OCI-LY7 (cell line): ENCODE measurements at regions not wholly inside any gene's neighbourhood (a gene's known extent, or its start where the extent isn't known, plus 50 kb on each side); places are given as distances from the start of the nearest gene placed in this dataset.

Experiments
- BruUV-seq: library from RNA; stranded (reverse); fragments of 400-500 nt; replicated peaks from 2 replicates; lab custom pipeline; 2021; lab: Mats Ljungman, UMichigan
- CTCF ChIA-PET: fragments of 300-600 bp; sonication (Branson Sonifier 250); formaldehyde crosslinking; loops from one replicate; lab custom pipeline; 2022; ENCODE audit warnings: antibody characterized with exemption; ENCODE audit not compliant: unreplicated experiment; lab: Charles Lee
- POLR2A ChIA-PET: fragments of 300-600 bp; sonication (Branson Sonifier 250); formaldehyde crosslinking; loops from one replicate; lab custom pipeline; 2022; ENCODE audit warnings: antibody characterized with exemption; lab: Charles Lee
- DNase-seq: peaks from one replicate; pipeline ENCODE4 v3.0.0-alpha.2; 2015; ENCODE audit warnings: low spot score
- H2AFZ ChIP-seq: fragments of 200-600 bp; sonication (generic), shearing (Covaris generic); 2 replicates; pipeline ENCODE4 v1.6.1; 2014; ENCODE audit warnings: mild to moderate bottlenecking, antibody characterized with exemption, low read length, moderate library complexity
- H3K27ac ChIP-seq: fragments of 200-600 bp; sonication (generic); 2 replicates; pipeline ENCODE4 v1.5.1; 2014; ENCODE audit warnings: mixed run types, low read depth, mild to moderate bottlenecking, moderate library complexity, low read length, inconsistent platforms; ENCODE audit not compliant: poor library complexity, severe bottlenecking
- H3K36me3 ChIP-seq: fragments of 200-600 bp; sonication (generic); 2 replicates; pipeline ENCODE4 v1.6.1; 2014; ENCODE audit warnings: mild to moderate bottlenecking, antibody characterized with exemption, low read length, moderate library complexity, mixed read lengths; ENCODE audit not compliant: insufficient read depth
- H3K4me1 ChIP-seq: fragments of 200-600 bp; sonication (generic); 2 replicates; pipeline ENCODE4 v1.5.1; 2014; ENCODE audit warnings: mild to moderate bottlenecking, low read length; ENCODE audit not compliant: insufficient read depth, poor library complexity, severe bottlenecking
- H3K4me2 ChIP-seq: fragments of 200-600 bp; sonication (generic); 2 replicates; pipeline ENCODE4 v1.6.1; 2014; ENCODE audit warnings: mild to moderate bottlenecking, low read length
- H3K4me3 ChIP-seq: fragments of 200-600 bp; sonication (generic); 2 replicates; pipeline ENCODE4 v1.5.1; 2014; ENCODE audit warnings: mild to moderate bottlenecking, low read depth, low read length; ENCODE audit not compliant: poor library complexity, severe bottlenecking
- H3K79me2 ChIP-seq: fragments of 200-600 bp; sonication (generic); 2 replicates; pipeline ENCODE4 v1.6.1; 2016; ENCODE audit warnings: low read depth, mild to moderate bottlenecking, low read length, moderate library complexity, mixed read lengths; ENCODE audit not compliant: insufficient read depth
- H3K9me2 ChIP-seq: fragments of 200-600 bp; sonication (generic); 2 replicates; pipeline ENCODE4 v1.6.1; 2016; ENCODE audit warnings: mild to moderate bottlenecking, low read length, mixed read lengths; ENCODE audit not compliant: insufficient read depth
- H3K9me3 ChIP-seq: fragments of 200-600 bp; sonication (generic); 2 replicates; pipeline ENCODE4 v1.6.1; 2014; ENCODE audit warnings: mild to moderate bottlenecking, mixed run types, low read length, mixed read lengths
- H4K20me1 ChIP-seq: fragments of 200-600 bp; sonication (generic); 2 replicates; pipeline ENCODE4 v1.6.1; 2014; ENCODE audit warnings: mild to moderate bottlenecking, antibody characterized with exemption, low read length, moderate library complexity, mixed read lengths; ENCODE audit not compliant: insufficient read depth
- EZH2phosphoT487 ChIP-seq: fragments of 200-600 bp; sonication (generic); IDR thresholded peaks from 2 replicates; pipeline ENCODE4 v1.6.1; 2018; ENCODE audit warnings: low read depth, borderline replicate concordance, mild to moderate bottlenecking, mixed run types, antibody characterized with exemption, low read length, moderate library complexity, mixed read lengths
- intact Hi-C: fragments of 100-400 bp; cut with micrococcal nuclease; formaldehyde crosslinking; loops from one replicate; pipeline ENCODE4 v1.10.0; 2022; ENCODE audit not compliant: unreplicated experiment
- TF ChIP-seq, protein P1 (sequence below): fragments of 200-600 bp; sonication (generic); conservative IDR thresholded peaks from 2 replicates; pipeline ENCODE4 v1.5.1; 2014; ENCODE audit warnings: mild to moderate bottlenecking, antibody characterized with exemption, low read length, moderate library complexity, mixed read lengths

DNA sequence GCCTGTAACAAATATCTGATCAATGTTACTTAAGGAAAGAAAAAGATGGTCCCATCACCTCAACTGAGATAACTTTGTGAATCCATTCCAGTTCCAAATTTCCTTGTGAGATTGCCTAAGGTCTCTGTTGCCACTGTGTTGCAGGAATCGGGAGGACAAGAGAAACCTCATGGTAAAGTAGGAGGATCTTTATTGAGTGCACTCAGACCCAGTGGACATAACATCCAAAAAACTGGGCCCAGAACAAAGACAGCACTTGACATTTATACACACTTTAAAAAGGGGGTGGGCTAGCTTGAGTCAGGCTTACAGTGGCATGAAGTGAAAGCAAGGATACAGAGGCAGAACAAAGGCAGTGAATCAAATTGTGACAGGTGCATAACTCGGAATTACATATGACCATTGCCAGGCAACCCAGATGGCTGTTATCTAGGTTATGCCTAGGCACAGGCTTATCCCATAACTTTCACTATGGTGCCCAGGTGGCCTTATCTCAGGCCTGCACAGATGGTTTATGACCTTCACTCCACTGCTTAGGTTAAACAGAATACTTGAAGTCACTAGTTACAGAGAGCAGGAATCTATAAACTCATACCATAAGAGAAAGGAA, 459.4 kb upstream of the PCDH20 start:
- BruUV-seq, result no TSS peak
- Histone ChIP-seq H3K79me2 (no peaks in the 10 kb centered on the region), H3K9me2 (no peaks in the 10 kb centered on the region), H2AFZ (no peak overlapping the region), H3K9me3 (no peaks in the 10 kb centered on the region), H3K4me1 (no peaks in the 10 kb centered on the region), H3K36me3 (no peaks in the 10 kb centered on the region), H3K4me2 (no peak overlapping the region), H4K20me1 (no peaks in the 10 kb centered on the region), H3K4me3 (no peak overlapping the region), H3K27ac (no peak overlapping the region)
- POLR2A ChIA-PET, result no interaction called here
- TF ChIP-seq EZH2phosphoT487, result no peak
- TF ChIP-seq, protein P1, sequence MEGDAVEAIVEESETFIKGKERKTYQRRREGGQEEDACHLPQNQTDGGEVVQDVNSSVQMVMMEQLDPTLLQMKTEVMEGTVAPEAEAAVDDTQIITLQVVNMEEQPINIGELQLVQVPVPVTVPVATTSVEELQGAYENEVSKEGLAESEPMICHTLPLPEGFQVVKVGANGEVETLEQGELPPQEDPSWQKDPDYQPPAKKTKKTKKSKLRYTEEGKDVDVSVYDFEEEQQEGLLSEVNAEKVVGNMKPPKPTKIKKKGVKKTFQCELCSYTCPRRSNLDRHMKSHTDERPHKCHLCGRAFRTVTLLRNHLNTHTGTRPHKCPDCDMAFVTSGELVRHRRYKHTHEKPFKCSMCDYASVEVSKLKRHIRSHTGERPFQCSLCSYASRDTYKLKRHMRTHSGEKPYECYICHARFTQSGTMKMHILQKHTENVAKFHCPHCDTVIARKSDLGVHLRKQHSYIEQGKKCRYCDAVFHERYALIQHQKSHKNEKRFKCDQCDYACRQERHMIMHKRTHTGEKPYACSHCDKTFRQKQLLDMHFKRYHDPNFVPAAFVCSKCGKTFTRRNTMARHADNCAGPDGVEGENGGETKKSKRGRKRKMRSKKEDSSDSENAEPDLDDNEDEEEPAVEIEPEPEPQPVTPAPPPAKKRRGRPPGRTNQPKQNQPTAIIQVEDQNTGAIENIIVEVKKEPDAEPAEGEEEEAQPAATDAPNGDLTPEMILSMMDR, result no peak
- CTCF ChIA-PET, result no interaction called here
- intact Hi-C loops, result no loop called here
- no peak for DNase-seq

DNA sequence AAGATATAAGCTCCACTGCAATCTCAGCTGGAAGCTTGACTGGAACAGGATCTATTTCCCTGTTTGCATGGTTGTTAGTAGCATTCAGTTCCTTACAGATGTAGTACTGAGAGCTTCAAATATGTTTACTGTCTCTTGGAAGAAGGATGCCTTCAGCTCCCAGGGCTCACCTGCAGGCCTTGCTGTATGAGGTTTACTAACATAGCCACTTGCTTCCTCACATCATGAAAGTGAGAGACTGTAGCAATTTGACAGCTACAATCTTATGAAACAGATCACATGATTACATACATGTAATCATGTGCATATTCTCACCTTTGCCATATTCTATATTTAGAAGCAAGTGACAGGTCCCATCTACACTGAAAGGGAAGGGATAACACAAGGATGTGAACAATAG, 458.1 kb upstream of the PCDH20 start:
- POLR2A ChIA-PET, result interaction anchor here (0.6 kb wide), 1 partner anchor 434 kb away, joined by 3 read pairs; no protein-coding TSS in a partner anchor
- H3K27ac ChIP-seq, result no peak overlapping the region
- no peak overlapping the region for H3K4me3 ChIP-seq
- H3K4me1 ChIP-seq, result no peaks in the 10 kb centered on the region
- DNase-seq, result no peak
- no peaks in the 10 kb centered on the region for H3K36me3 ChIP-seq
- no peaks in the 10 kb centered on the region for H4K20me1 ChIP-seq
- no peak overlapping the region for H2AFZ ChIP-seq
- intact Hi-C loops, result no loop called here
- H3K9me2 ChIP-seq, result no peaks in the 10 kb centered on the region
- no peak overlapping the region for H3K4me2 ChIP-seq
- TF ChIP-seq EZH2phosphoT487, result no peak
- TF ChIP-seq, protein P1, result no peak
- CTCF ChIA-PET, result no interaction called here
- BruUV-seq, result no TSS peak
- no peaks in the 10 kb centered on the region for H3K9me3 ChIP-seq
- no peaks in the 10 kb centered on the region for H3K79me2 ChIP-seq

DNA sequence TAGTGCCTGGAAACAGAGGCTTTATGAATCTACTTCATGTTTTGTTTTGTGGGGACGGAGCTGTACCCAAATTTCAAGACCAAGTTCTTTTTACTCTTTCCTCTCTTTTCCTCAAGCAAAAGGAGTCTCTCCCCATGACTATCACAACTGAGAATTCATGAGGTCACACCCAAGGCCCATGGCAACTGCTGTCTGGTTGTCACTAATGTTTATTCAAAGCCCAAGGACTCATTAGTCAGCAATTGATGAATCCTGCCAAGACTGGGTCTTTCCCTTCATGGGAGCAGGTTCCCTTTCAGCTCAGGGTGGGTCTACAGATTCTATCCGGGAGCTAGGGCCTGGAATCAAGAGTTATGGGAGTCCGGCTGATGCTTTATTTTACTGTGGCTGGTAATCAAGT, 441.5 kb upstream of the PCDH20 start:
- Histone ChIP-seq H4K20me1 (no peaks in the 10 kb centered on the region), H3K27ac (no peak overlapping the region), H3K9me2 (no peaks in the 10 kb centered on the region), H3K4me2 (no peak overlapping the region), H3K4me3 (no peak overlapping the region), H3K36me3 (no peaks in the 10 kb centered on the region), H2AFZ (no peak overlapping the region), H3K4me1 (no peaks in the 10 kb centered on the region), H3K9me3 (no peaks in the 10 kb centered on the region), H3K79me2 (no peaks in the 10 kb centered on the region)
- DNase-seq, result no peak
- BruUV-seq, result no TSS peak
- POLR2A ChIA-PET, result no interaction called here
- CTCF ChIA-PET, result interaction anchor here (0.5 kb wide), 1 partner anchor 178 kb away, joined by 3 read pairs; no protein-coding TSS in a partner anchor
- intact Hi-C loops, result no loop called here
- no peak for TF ChIP-seq EZH2phosphoT487
- TF ChIP-seq, protein P1, result no peak
